ENCODE measurements at regions not wholly inside any gene's neighbourhood (a gene's known extent, or its start where the extent isn't known, plus 50 kb on each side); places are given as distances from the start of the nearest gene placed in this dataset.

- ChIA-PET CTCF (no interaction called here), POLR2A (no interaction called here)
- H3K36me3 ChIP-seq (replicated peaks in 1 of 2; ENCODE audit: control insufficient read depth in 1 of 2, insufficient read depth in 2 of 2, low read length in 1 of 2), result no peaks in the 10 kb centered on the region
- H3K9me2 ChIP-seq, result no peaks in the 10 kb centered on the region
- WGBS (ENCODE audit: low lambda C conversion rate), result 29% methylated on average over 7 of the region's 7 CpGs
- H3K27ac ChIP-seq (ENCODE audit: low read depth in 2 of 2, low read length in 1 of 2), result no peak overlapping the region
- TF ChIP-seq MAX (IDR thresholded peaks at IDR 0.05; ENCODE audit: low read depth), result no peak
- no peak for TF ChIP-seq NFIC (IDR thresholded peaks at IDR 0.05; ENCODE audit: borderline replicate concordance)
- TF ChIP-seq, protein P1, sequence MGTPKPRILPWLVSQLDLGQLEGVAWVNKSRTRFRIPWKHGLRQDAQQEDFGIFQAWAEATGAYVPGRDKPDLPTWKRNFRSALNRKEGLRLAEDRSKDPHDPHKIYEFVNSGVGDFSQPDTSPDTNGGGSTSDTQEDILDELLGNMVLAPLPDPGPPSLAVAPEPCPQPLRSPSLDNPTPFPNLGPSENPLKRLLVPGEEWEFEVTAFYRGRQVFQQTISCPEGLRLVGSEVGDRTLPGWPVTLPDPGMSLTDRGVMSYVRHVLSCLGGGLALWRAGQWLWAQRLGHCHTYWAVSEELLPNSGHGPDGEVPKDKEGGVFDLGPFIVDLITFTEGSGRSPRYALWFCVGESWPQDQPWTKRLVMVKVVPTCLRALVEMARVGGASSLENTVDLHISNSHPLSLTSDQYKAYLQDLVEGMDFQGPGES (IDR thresholded peaks at IDR 0.05; ENCODE audit: low read depth, low read length), result no peak
- TF ChIP-seq REST (IDR thresholded peaks at IDR 0.05; ENCODE audit: low read depth, low read length), result no peak
- no peak for TF ChIP-seq YY1 (IDR thresholded peaks at IDR 0.05; ENCODE audit: low read depth)
- no peak for TF ChIP-seq POLR2AphosphoS5 (IDR thresholded peaks at IDR 0.05; ENCODE audit: low read depth, low read length)
- TF ChIP-seq TCF12 (IDR thresholded peaks at IDR 0.05), result no peak
- no peak for TF ChIP-seq RAD21 (IDR thresholded peaks at IDR 0.05; ENCODE audit: low read length)
- TF ChIP-seq RFX5 (IDR thresholded peaks at IDR 0.05; ENCODE audit: low read length), result no peak
- no peak for TF ChIP-seq FOXJ3 (CRISPR knock-in tag; IDR thresholded peaks at IDR 0.05)
- no peak for TF ChIP-seq CHD2 (IDR thresholded peaks at IDR 0.05; ENCODE audit: low read length, partially characterized antibody)
- no peak for TF ChIP-seq EP300 (IDR thresholded peaks at IDR 0.05; ENCODE audit: borderline replicate concordance in 1 of 2, low read depth in 1 of 2, low read length in 1 of 2)
- no peak for TF ChIP-seq FOSL2 (IDR thresholded peaks at IDR 0.05; ENCODE audit: borderline replicate concordance, low read depth)
- no peaks in the 10 kb centered on the region for H3K4me1 ChIP-seq (ENCODE audit: control insufficient read depth in 1 of 2, insufficient read depth in 2 of 2, low read depth in 1 of 2, low read length in 1 of 2)
- no peaks in the 10 kb centered on the region for H3K9me3 ChIP-seq
- no peaks in the 10 kb centered on the region for H3K27me3 ChIP-seq (ENCODE audit: insufficient read depth)
- no peak overlapping the region for H3K4me3 ChIP-seq (ENCODE audit: low read depth in 2 of 2, low read length in 1 of 2)
- no peak overlapping the region for H2AFZ ChIP-seq (ENCODE audit: low read depth)
- DNase-seq, result no peak
- H3K4me2 ChIP-seq, result no peak overlapping the region
- H4K20me1 ChIP-seq (ENCODE audit: insufficient read depth), result no peaks in the 10 kb centered on the region
- no peaks in the 10 kb centered on the region for H3K79me2 ChIP-seq (ENCODE audit: insufficient read depth)
- no peak overlapping the region for H3K9ac ChIP-seq
- no peaks in the 10 kb centered on the region for H3F3A ChIP-seq (replicated peaks; ENCODE audit: insufficient read depth)
Measured at GRCh38 chr10:28058746-28059145, 59.9 kb upstream of the ODAD2 start.

GRCh38 chr10:28054228-28054860, 55.5 kb upstream of the ODAD2 start:
- Histone ChIP-seq H3K36me3 (replicated peaks in 1 of 2; ENCODE audit: control insufficient read depth in 1 of 2, insufficient read depth in 2 of 2, low read length in 1 of 2) (no peaks in the 10 kb centered on the region), H3K9ac (no peak overlapping the region), H3K9me2 (peaks cover 4% of the 10 kb centered on the region; the same call in 1 of the 2 replicates), H2AFZ (ENCODE audit: low read depth) (no peak overlapping the region), H3K4me3 (ENCODE audit: low read depth in 2 of 2, low read length in 1 of 2) (no peak overlapping the region), H3K79me2 (ENCODE audit: insufficient read depth) (no peaks in the 10 kb centered on the region), H3K27me3 (ENCODE audit: insufficient read depth) (no peaks in the 10 kb centered on the region), H3F3A (replicated peaks; ENCODE audit: insufficient read depth) (no peaks in the 10 kb centered on the region), H3K4me1 (ENCODE audit: control insufficient read depth in 1 of 2, insufficient read depth in 2 of 2, low read depth in 1 of 2, low read length in 1 of 2) (no peaks in the 10 kb centered on the region), H4K20me1 (ENCODE audit: insufficient read depth) (no peaks in the 10 kb centered on the region), H3K27ac (ENCODE audit: low read depth in 2 of 2, low read length in 1 of 2) (no peak overlapping the region), H3K9me3 (no peaks in the 10 kb centered on the region), H3K4me2 (no peak overlapping the region)
- TF ChIP-seq TCF12 (IDR thresholded peaks at IDR 0.05), result peak; percentile 31; the same call in 1 of the 2 replicates
- no peak for TF ChIP-seq TAF1 (IDR thresholded peaks at IDR 0.05; ENCODE audit: borderline replicate concordance, low read depth, low read length)
- ChIA-PET POLR2A (no interaction called here), CTCF (no interaction called here)
- DNase-seq, result no peak
- WGBS (ENCODE audit: low lambda C conversion rate), result 22% methylated on average over 5 of the region's 5 CpGs
